CD4-positive, alpha-beta memory T cell (primary cell): ENCODE measurements at regions not wholly inside any gene's neighbourhood (a gene's known extent, or its start where the extent isn't known, plus 50 kb on each side); places are given as distances from the start of the nearest gene placed in this dataset.

Source experiments
- CTCF ChIA-PET: fragments of 350-600 bp; sonication (Branson Sonifier 250); formaldehyde crosslinking; loops from one replicate; lab custom pipeline; 2021; ENCODE audit warnings: inconsistent platforms; ENCODE audit not compliant: partially characterized antibody; lab: Charles Lee
- POLR2A ChIA-PET: fragments of 350-600 bp; sonication (Branson Sonifier 250); formaldehyde crosslinking; loops from one replicate; lab custom pipeline; 2021; ENCODE audit not compliant: partially characterized antibody; lab: Charles Lee
- DNase-seq, 5 donors: peaks; one replicate each; pipeline versions ENCODE4 v3.0.0 to v3.0.0-alpha.2; 2020 to 2022; ENCODE audit warnings: mixed read lengths in 1 of 5
- H3K27ac ChIP-seq: one replicate; pipeline ENCODE4 v1.7.0; 2013; ENCODE audit warnings: low read depth, low read length
- H3K27me3 ChIP-seq: 2 replicates; pipeline ENCODE4 v1.7.0; 2013; ENCODE audit warnings: mild to moderate bottlenecking, low read length, moderate library complexity; ENCODE audit not compliant: insufficient read depth
- H3K36me3 ChIP-seq: 2 replicates; pipeline ENCODE4 v1.7.0; 2013; ENCODE audit warnings: mild to moderate bottlenecking, low read length, moderate library complexity; ENCODE audit not compliant: insufficient read depth
- H3K4me1 ChIP-seq: 2 replicates; pipeline ENCODE4 v1.7.0; 2013; ENCODE audit warnings: mild to moderate bottlenecking, low read length, moderate library complexity; ENCODE audit not compliant: insufficient read depth
- H3K4me3 ChIP-seq, 2 donors: one replicate each; pipeline ENCODE4 v1.7.0; 2013; ENCODE audit warnings: low read length in 2 of 2, mild to moderate bottlenecking in 1 of 2
- H3K9me3 ChIP-seq, 2 donors: one replicate each; pipeline ENCODE4 v1.7.0; 2013; ENCODE audit warnings: low read length in 2 of 2, control low read depth in 1 of 2; ENCODE audit not compliant: control insufficient read depth in 1 of 2
- H3K27ac Mint-ChIP-seq, 7 donors: one replicate each; pipeline ENCODE4 v1.8.0; 2020 to 2021; ENCODE audit warnings: mixed read lengths in 7 of 7, mild to moderate bottlenecking in 6 of 7, inconsistent platforms in 3 of 7, moderate library complexity in 3 of 7
- H3K27me3 Mint-ChIP-seq, 2 donors: one replicate each; pipeline ENCODE4 v1.8.0; 2020 to 2021; ENCODE audit warnings: mixed read lengths in 2 of 2
- H3K36me3 Mint-ChIP-seq, 2 donors: one replicate each; pipeline ENCODE4 v1.8.0; 2020 to 2021; ENCODE audit warnings: mixed read lengths in 2 of 2, inconsistent platforms in 1 of 2, mild to moderate bottlenecking in 1 of 2
- H3K4me1 Mint-ChIP-seq, 4 donors: one replicate each; pipeline ENCODE4 v1.8.0; 2020 to 2021; ENCODE audit warnings: mixed read lengths in 4 of 4, mild to moderate bottlenecking in 1 of 4
- H3K4me3 Mint-ChIP-seq, 8 donors: one replicate each; pipeline ENCODE4 v1.8.0; 2020 to 2021; ENCODE audit warnings: mixed read lengths in 8 of 8, mild to moderate bottlenecking in 7 of 8, moderate library complexity in 6 of 8, inconsistent platforms in 3 of 8
- H3K9me3 Mint-ChIP-seq, 8 donors: one replicate each; pipeline ENCODE4 v1.8.0; 2020 to 2021; ENCODE audit warnings: mixed read lengths in 8 of 8, mild to moderate bottlenecking in 5 of 8, inconsistent platforms in 3 of 8, moderate library complexity in 1 of 8
- intact Hi-C: fragments of 100-400 bp; cut with micrococcal nuclease; formaldehyde crosslinking; loops from one replicate; pipeline ENCODE4 v1.15.1; 2023

- ChIA-PET CTCF (interaction anchor here (1.3 kb wide), 1 partner anchor 18 kb away, joined by 3 read pairs; no protein-coding TSS in a partner anchor), POLR2A (no interaction called here)
- Mint-ChIP-seq H3K4me1 (no peaks in the 10 kb centered on the region), H3K27ac (no peak overlapping the region), H3K9me3 (peaks cover 0 to 19% (median 6%) of the 10 kb centered on the region in 8 donors), H3K4me3 (no peak overlapping the region), H3K27me3 (no peaks in the 10 kb centered on the region), H3K36me3 (no peaks in the 10 kb centered on the region)
- no peaks in the 10 kb centered on the region for H3K4me1 ChIP-seq
- H3K27me3 ChIP-seq, result no peaks in the 10 kb centered on the region
- H3K27ac ChIP-seq, result no peak overlapping the region
- DNase-seq, result no peak
- no peaks in the 10 kb centered on the region for H3K9me3 ChIP-seq
- intact Hi-C loops, result no loop called here
- H3K36me3 ChIP-seq, result no peaks in the 10 kb centered on the region
- H3K4me3 ChIP-seq, result no peak overlapping the region
Observed at GRCh38 chr3:73801444-73801843, 176.7 kb upstream of the PDZRN3 start.

GRCh38 chr3:73797311-73797710 lies 172.6 kb upstream of the PDZRN3 start:
- Mint-ChIP-seq H3K27me3 (no peaks in the 10 kb centered on the region), H3K4me1 (no peaks in the 10 kb centered on the region), H3K4me3 (no peak overlapping the region), H3K27ac (no peak overlapping the region), H3K9me3 (peaks cover 0 to 19% (median 5%) of the 10 kb centered on the region in 8 donors), H3K36me3 (no peaks in the 10 kb centered on the region)
- H3K36me3 ChIP-seq, result no peaks in the 10 kb centered on the region
- no peaks in the 10 kb centered on the region for H3K4me1 ChIP-seq
- CTCF ChIA-PET, result no interaction called here
- H3K4me3 ChIP-seq, result no peak overlapping the region
- H3K27ac ChIP-seq, result no peak overlapping the region
- no peaks in the 10 kb centered on the region for H3K27me3 ChIP-seq
- POLR2A ChIA-PET, result no interaction called here
- intact Hi-C loops, result no loop called here
- DNase-seq, result no peak
- no peaks in the 10 kb centered on the region for H3K9me3 ChIP-seq

- peaks cover 0 to 19% (median 4%) of the 10 kb centered on the region in 8 donors for H3K9me3 Mint-ChIP-seq
- Histone ChIP-seq H3K36me3 (no peaks in the 10 kb centered on the region), H3K4me1 (no peaks in the 10 kb centered on the region), H3K9me3 (no peaks in the 10 kb centered on the region), H3K27me3 (no peaks in the 10 kb centered on the region), H3K4me3 (no peak overlapping the region), H3K27ac (no peak overlapping the region)
- intact Hi-C loops, result no loop called here
- H3K4me3 Mint-ChIP-seq, result no peak overlapping the region
- no peaks in the 10 kb centered on the region for H3K36me3 Mint-ChIP-seq
- H3K4me1 Mint-ChIP-seq, result no peaks in the 10 kb centered on the region
- ChIA-PET CTCF (no interaction called here), POLR2A (no interaction called here)
- no peak overlapping the region for H3K27ac Mint-ChIP-seq
- no peaks in the 10 kb centered on the region for H3K27me3 Mint-ChIP-seq
- DNase-seq, result no peak
Observed at GRCh38 chr3:73796382-73796781, 171.6 kb upstream of the PDZRN3 start.

- intact Hi-C loops, result no loop called here
- no peak overlapping the region for H3K27ac ChIP-seq
- H3K36me3 ChIP-seq, result no peaks in the 10 kb centered on the region
- Mint-ChIP-seq H3K36me3 (no peaks in the 10 kb centered on the region), H3K9me3 (peaks cover 0 to 15% (median 3%) of the 10 kb centered on the region in 8 donors), H3K4me3 (no peak overlapping the region), H3K4me1 (no peaks in the 10 kb centered on the region), H3K27ac (no peak overlapping the region), H3K27me3 (no peaks in the 10 kb centered on the region)
- DNase-seq, result no peak
- H3K4me3 ChIP-seq, result no peak overlapping the region
- no peaks in the 10 kb centered on the region for H3K9me3 ChIP-seq
- ChIA-PET CTCF (interaction anchor here (1.3 kb wide), 1 partner anchor 60 kb away, joined by 3 read pairs; no protein-coding TSS in a partner anchor), POLR2A (no interaction called here)
- H3K27me3 ChIP-seq, result no peaks in the 10 kb centered on the region
- H3K4me1 ChIP-seq, result no peaks in the 10 kb centered on the region
Observed at GRCh38 chr3:73791356-73791755, 166.6 kb upstream of the PDZRN3 start.

- Histone ChIP-seq H3K4me3 (no peak overlapping the region), H3K9me3 (no peaks in the 10 kb centered on the region), H3K36me3 (no peaks in the 10 kb centered on the region), H3K27ac (no peak overlapping the region), H3K4me1 (no peaks in the 10 kb centered on the region), H3K27me3 (no peaks in the 10 kb centered on the region)
- intact Hi-C loops, result no loop called here
- H3K4me3 Mint-ChIP-seq, result no peak overlapping the region
- no peak overlapping the region for H3K27ac Mint-ChIP-seq
- ChIA-PET CTCF (no interaction called here), POLR2A (no interaction called here)
- no peaks in the 10 kb centered on the region for H3K4me1 Mint-ChIP-seq
- no peak for DNase-seq
- peaks cover 0 to 10% (median 3%) of the 10 kb centered on the region in 8 donors for H3K9me3 Mint-ChIP-seq
- H3K36me3 Mint-ChIP-seq, result no peaks in the 10 kb centered on the region
- H3K27me3 Mint-ChIP-seq, result no peaks in the 10 kb centered on the region
Observed at GRCh38 chr3:73789825-73790444, 165.2 kb upstream of the PDZRN3 start.

GRCh38 chr3:73787620-73788019 lies 162.9 kb upstream of the PDZRN3 start:
- H3K27me3 Mint-ChIP-seq, result no peaks in the 10 kb centered on the region
- Histone ChIP-seq H3K36me3 (no peaks in the 10 kb centered on the region), H3K4me1 (no peaks in the 10 kb centered on the region), H3K27me3 (no peaks in the 10 kb centered on the region), H3K27ac (no peak overlapping the region), H3K4me3 (no peak overlapping the region), H3K9me3 (no peaks in the 10 kb centered on the region)
- peaks cover 0 to 10% (median 3%) of the 10 kb centered on the region in 8 donors for H3K9me3 Mint-ChIP-seq
- H3K4me1 Mint-ChIP-seq, result no peaks in the 10 kb centered on the region
- CTCF ChIA-PET, result no interaction called here
- intact Hi-C loops, result no loop called here
- no peak overlapping the region for H3K27ac Mint-ChIP-seq
- no peak overlapping the region for H3K4me3 Mint-ChIP-seq
- DNase-seq, result no peak
- POLR2A ChIA-PET, result no interaction called here
- H3K36me3 Mint-ChIP-seq, result no peaks in the 10 kb centered on the region

GRCh38 chr3:73786998-73787397 lies 162.3 kb upstream of the PDZRN3 start:
- Histone ChIP-seq H3K4me3 (no peak overlapping the region), H3K27ac (no peak overlapping the region), H3K4me1 (no peaks in the 10 kb centered on the region), H3K36me3 (no peaks in the 10 kb centered on the region), H3K27me3 (no peaks in the 10 kb centered on the region), H3K9me3 (no peaks in the 10 kb centered on the region)
- ChIA-PET POLR2A (no interaction called here), CTCF (no interaction called here)
- no peak overlapping the region for H3K27ac Mint-ChIP-seq
- no peak for DNase-seq
- intact Hi-C loops, result no loop called here
- no peaks in the 10 kb centered on the region for H3K4me1 Mint-ChIP-seq
- no peaks in the 10 kb centered on the region for H3K27me3 Mint-ChIP-seq
- peaks cover 0 to 10% (median 3%) of the 10 kb centered on the region in 8 donors for H3K9me3 Mint-ChIP-seq
- H3K36me3 Mint-ChIP-seq, result no peaks in the 10 kb centered on the region
- H3K4me3 Mint-ChIP-seq, result no peak overlapping the region
